ENCODE measurements at regions not wholly inside any gene's neighbourhood (a gene's known extent, or its start where the extent isn't known, plus 50 kb on each side); places are given as distances from the start of the nearest gene placed in this dataset.
A peak's percentile ranks its signal among the peaks of the same experiment; 100 is the strongest.
"Not testable (repeated sequence)": the region's sequence is repeated elsewhere in the genome, so short reads cannot be mapped to it uniquely, and the experiment has no call there.

- DNase-seq (ENCODE audit: low read depth in 2 of 2), result not testable (repeated sequence)
Measured at GRCh38 chr10:45056806-45057205, 56.1 kb downstream of the ZNF22 start.

DNA sequence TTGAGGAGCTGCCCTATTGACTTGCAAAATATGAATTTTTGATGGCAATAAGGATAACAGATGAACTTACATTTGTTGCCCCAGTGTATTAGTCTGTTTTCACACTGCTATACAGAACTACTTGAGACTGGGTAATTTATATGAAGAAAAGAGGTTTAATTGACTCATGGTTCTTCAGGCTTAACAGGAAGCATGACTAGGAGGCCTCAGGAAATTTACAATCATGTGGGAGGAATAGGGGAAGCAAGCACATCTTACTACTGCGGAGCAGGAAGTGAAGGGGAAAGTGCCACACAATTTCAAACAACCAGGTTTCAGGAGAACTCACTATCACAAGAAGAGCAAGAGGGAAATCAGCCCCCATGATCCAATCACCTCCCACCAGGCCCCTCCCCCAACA lies 57.9 kb downstream of the ZNF22 start:
- DNase-seq (ENCODE audit: low read depth in 2 of 2), result no peak

GRCh38 chr10:45058992-45059561 lies 58.4 kb downstream of the ZNF22 start:
- DNase-seq (ENCODE audit: low read depth in 2 of 2), result no peak

DNA sequence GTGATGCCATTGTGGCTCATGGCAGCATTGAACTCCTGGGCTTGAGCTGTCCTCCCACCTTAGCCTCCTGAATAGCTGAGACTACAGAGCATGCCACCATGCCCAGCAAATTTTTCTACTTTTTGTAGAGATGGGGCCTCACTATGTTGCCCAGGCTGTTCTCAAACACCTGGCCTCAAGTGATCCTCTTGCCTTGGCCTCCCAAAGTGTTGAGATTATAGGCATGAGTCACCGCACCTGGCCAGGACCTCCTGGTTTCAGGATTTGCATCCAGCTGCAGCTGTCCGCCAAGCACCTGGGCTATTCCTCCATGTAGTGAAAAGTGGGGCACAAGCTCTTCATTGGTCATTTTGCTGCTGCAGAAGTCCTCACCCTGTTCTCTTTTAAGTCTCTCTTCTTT lies 58.9 kb downstream of the ZNF22 start:
- no peak for DNase-seq (ENCODE audit: low read depth in 2 of 2)

DNA sequence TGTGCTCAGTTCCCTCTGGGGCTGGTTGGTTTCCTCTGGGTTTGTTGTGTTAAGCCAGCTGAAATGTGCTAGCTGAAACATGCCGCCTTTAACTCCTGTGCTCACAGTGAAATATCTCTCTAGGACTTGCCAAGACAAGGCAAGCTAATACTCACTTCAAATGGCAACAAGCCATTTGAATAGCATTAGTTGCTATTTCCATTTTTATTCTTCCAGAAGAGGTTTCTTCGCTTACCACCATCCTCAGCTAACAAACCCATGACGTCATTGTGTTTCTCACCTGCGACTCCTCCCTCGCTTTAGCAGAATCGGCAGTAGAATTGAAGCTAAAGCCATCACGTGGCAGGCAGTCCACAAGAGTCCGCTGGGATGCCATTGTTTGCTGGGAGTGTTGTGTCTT lies 61.3 kb downstream of the ZNF22 start:
- DNase-seq (ENCODE audit: low read depth in 2 of 2), result no peak

GRCh38 chr10:45063591-45064231 lies 63.0 kb downstream of the ZNF22 start:
- DNase-seq (ENCODE audit: low read depth in 2 of 2), result no peak

GRCh38 chr10:45064998-45065397 lies 64.3 kb downstream of the ZNF22 start:
- no peak for DNase-seq (ENCODE audit: low read depth in 2 of 2)

GRCh38 chr10:45071043-45071813 lies 70.5 kb downstream of the ZNF22 start:
- no peak for DNase-seq (ENCODE audit: low read depth in 2 of 2)

DNA sequence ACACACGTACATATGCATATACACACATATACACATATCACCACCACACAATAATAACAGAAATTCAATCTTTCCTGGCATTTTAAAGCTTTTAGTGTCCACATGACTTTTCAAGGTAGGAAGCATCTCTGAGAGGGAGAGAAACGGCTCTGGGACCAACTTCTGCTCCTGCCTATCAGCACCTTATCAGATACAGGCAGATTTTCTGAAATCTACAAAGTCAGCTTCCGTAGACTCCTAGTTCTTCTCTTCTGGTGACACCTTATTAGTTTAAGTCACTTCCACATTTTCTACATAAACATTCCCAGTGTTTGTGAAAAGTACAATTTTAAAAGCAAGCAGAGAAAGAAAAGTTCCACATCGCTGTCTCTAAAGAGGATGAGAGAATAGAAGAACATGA lies 74.5 kb downstream of the ZNF22 start:
- no peak for DNase-seq (ENCODE audit: low read depth in 2 of 2)

DNA sequence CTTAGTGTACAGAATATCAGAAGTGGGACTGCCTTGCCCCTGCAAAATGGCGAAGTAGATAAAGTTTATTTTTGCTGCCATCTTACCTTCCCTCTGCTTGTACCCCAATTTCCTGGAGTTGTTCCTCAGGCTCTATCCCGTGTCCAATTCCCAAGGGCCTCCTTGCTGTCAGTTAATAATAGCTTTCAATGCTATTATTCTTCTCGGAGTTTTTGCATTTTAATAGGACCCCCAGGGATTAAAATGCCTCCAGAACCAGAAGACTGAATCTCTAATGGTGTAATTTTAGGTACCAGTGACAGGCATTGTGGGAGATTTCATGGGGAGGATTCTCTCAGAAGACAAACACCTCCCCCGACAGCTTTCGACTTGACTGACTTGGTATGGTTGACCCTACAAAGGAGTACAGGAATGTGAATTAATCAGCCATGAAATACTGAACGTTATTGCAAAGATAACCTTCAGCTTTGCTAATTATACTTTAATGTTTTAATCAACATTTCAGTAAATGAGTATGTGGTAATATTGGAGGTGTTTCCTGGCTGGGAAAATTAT lies 75.2 kb downstream of the ZNF22 start:
- DNase-seq (ENCODE audit: low read depth in 2 of 2), result no peak

DNA sequence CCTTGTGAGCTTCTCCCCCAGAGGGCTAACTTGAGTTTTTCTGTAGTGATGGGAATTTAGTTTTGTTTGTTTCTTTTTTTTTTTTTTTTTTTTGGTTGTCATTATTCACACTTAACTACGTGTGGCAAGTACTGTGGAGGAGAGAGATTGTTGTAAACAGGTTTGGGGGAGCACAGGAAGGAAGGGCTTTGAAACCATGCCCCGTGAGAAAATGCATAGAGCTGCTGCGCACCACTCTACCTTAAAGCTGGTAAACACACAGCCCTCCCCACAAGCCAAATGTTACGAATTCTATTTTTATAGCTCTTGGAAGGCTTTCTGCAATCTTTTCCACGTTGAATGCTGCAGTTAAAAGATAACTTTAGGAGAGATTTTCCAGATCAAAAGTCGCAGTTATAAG lies 76.2 kb downstream of the ZNF22 start:
- DNase-seq (ENCODE audit: low read depth in 2 of 2), result peak in 1 of 2 donors; percentile 0

DNA sequence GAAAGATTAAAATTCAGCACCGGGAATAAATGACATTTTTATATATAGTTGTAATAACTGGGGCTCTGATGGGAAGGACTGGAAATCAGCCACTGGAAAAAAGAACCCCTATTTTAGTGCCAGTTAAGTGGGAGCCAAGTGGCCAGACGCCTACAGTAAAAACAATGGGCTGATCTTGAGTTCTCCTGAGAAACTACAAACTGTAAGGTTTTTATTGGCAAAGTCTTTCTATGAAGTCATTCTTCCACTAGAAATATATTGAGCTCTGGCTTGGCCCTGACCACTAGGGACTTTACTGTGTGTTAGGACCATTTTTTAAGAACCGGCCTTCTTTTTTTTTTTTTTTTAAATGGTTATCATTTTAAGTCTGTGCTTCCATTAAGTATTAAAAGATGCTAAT lies 79.6 kb downstream of the ZNF22 start:
- DNase-seq (ENCODE audit: low read depth in 2 of 2), result no peak

DNA sequence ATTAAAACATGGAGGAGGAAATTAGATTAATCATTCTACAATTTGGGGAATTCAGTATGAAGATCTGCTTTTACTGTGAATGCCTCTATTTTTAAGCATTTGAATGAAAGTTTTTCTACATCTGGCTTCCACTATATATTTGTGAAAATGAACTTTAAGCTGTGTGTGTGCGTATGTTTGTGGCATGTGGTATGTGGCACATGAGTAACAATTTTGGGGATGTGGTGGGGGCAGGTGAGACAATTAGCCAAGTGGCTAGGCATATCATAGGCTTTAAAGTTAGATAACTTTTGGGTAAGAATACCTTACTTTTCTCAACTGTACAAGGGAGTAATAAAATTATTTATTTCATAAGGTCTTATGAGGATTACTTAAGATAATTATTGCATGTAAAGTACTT lies 81.5 kb downstream of the ZNF22 start:
- DNase-seq (ENCODE audit: low read depth in 2 of 2), result no peak

GRCh38 chr10:45091968-45092367 lies 91.2 kb downstream of the ZNF22 start:
- DNase-seq (ENCODE audit: low read depth in 2 of 2), result no peak

- DNase-seq (ENCODE audit: low read depth in 2 of 2), result no peak
Measured at GRCh38 chr10:45093945-45094344, 93.2 kb downstream of the ZNF22 start.

DNA sequence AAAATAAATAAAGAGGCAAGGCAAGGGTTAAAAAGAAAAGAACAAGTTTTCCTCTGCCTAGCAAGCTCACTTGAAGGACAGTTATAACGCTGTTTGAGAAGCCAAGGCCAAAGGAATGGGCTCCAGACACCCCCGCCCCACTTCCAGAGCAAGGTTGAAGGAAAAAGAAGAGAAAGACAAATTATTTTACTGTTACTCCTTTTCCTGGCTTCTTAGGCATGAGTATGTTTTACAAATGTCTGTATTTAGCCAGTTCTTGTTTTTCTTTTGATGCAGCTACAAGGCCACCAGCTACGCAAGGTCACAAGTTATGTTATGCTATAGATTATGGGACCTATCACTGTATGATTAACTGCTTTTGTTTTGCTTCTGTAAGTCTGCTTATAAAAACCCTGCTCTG lies 94.6 kb downstream of the ZNF22 start:
- DNase-seq (ENCODE audit: low read depth in 2 of 2), result no peak

DNA sequence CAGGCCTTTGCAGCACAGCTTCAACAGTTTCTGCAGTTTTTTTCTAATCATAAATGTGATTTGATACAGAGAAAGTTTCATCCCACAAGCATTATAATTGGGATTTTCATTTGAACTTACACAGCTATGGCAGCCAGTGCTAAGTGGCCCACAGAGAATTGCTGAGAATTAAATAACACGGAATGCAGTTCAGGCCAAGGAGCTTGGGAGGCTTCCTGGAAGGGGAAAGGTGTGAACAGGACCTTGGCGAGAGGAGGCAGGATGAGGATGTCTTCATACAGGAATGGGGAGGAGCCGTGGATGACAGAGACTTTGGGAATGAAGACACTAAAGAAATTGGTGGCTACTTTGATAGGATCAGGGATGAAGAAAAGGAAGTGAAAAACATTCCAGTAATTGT lies 95.3 kb downstream of the ZNF22 start:
- DNase-seq (ENCODE audit: low read depth in 2 of 2), result no peak

DNA sequence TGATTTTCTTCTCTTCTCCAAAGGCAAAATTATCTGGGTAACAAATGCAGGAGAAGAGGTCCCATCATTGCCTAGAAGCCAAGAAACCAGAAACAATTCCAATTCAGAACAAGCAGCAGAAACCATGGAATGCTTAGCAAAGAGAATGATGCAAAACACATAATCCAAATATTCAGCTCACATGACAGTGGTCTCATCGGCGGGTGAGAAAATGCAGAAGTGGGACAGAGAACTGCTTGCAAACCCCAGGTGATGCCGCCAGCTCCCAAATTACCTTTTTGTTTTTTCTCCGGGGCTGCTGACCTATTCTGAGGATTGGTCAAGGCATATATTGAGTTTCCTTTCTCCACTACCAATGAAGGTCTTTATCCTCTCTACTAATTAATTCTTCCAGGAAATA lies 99.7 kb downstream of the ZNF22 start:
- DNase-seq (ENCODE audit: low read depth in 2 of 2), result no peak

DNA sequence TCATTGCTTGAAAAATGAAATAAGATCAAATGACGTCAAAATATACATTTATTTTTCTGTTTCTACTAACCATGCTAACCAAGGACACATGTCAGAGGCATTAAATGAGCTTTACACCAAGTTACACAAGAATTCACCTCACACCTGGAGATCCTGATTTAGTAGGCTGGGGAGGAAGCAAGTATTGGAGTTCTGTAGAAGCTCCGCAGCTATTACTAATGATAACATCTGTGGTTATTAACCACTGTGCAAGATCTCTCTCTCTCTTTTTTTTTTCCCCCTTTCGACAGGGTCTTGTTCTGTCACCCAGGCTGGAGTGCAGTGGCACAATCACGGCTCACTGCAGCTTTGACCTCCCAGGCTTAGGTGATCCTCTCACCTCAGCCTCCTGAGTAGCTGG lies 104.0 kb downstream of the ZNF22 start:
- DNase-seq (ENCODE audit: low read depth in 2 of 2), result no peak

GRCh38 chr10:45105309-45105708 lies 104.6 kb downstream of the ZNF22 start:
- DNase-seq (ENCODE audit: low read depth in 2 of 2), result not testable (repeated sequence)

GRCh38 chr10:45106236-45106856 lies 105.6 kb downstream of the ZNF22 start:
- DNase-seq (ENCODE audit: low read depth in 2 of 2), result no peak

- DNase-seq (ENCODE audit: low read depth in 2 of 2), result no peak
Measured at GRCh38 chr10:45111509-45111908, 110.8 kb downstream of the ZNF22 start.

All from stimulated activated CD8-positive, alpha-beta memory T cell treated with anti-CD3 and anti-CD28 coated beads, Interleukin-7, amount 100 ng/mL, for 4 hours (primary cell).